MCF 10A (cell line): ENCODE measurements at regions not wholly inside any gene's neighbourhood (a gene's known extent, or its start where the extent isn't known, plus 50 kb on each side); places are given as distances from the start of the nearest gene placed in this dataset.

Source experiments
- BruUV-seq: library from RNA; stranded (reverse); fragments of 400-500 nt; replicated peaks from 2 replicates; lab custom pipeline; 2021; lab: Mats Ljungman, UMichigan
- CTCF ChIA-PET: fragments of 300-600 bp; sonication (Branson Sonifier 250); formaldehyde crosslinking; extraction: SDS; loops from one replicate; lab custom pipeline; 2021; ENCODE audit warnings: antibody characterized with exemption, inconsistent platforms; lab: Yijun Ruan, JAX
- POLR2A ChIA-PET: fragments of 300-600, 350-650 bp; sonication (Branson Sonifier 250); formaldehyde crosslinking; extraction: SDS; loops from one replicate; lab custom pipeline; 2020; ENCODE audit warnings: antibody characterized with exemption, inconsistent platforms; lab: Yijun Ruan, JAX
- DNase-seq: peaks from one replicate; pipeline ENCODE4 v3.0.0-alpha.2; 2018; ENCODE audit not compliant: unreplicated experiment
- H3K27ac Mint-ChIP-seq: one replicate; pipeline ENCODE4 v1.8.0; 2022; ENCODE audit warnings: mild to moderate bottlenecking, low read depth, mixed read lengths; ENCODE audit not compliant: unreplicated experiment
- H3K27me3 Mint-ChIP-seq: one replicate; pipeline ENCODE4 v1.8.0; 2022; ENCODE audit warnings: mixed read lengths; ENCODE audit not compliant: insufficient read depth, unreplicated experiment
- H3K36me3 Mint-ChIP-seq: one replicate; pipeline ENCODE4 v1.8.0; 2022; ENCODE audit warnings: mild to moderate bottlenecking, moderate library complexity, mixed read lengths; ENCODE audit not compliant: insufficient read depth, unreplicated experiment
- H3K4me1 Mint-ChIP-seq: one replicate; pipeline ENCODE4 v1.8.0; 2022; ENCODE audit warnings: mixed read lengths; ENCODE audit not compliant: insufficient read depth, unreplicated experiment
- H3K4me3 Mint-ChIP-seq: one replicate; pipeline ENCODE4 v1.8.0; 2022; ENCODE audit warnings: mild to moderate bottlenecking, moderate library complexity, mixed read lengths; ENCODE audit not compliant: unreplicated experiment
- H3K9me3 Mint-ChIP-seq: one replicate; pipeline ENCODE4 v1.8.0; 2022; ENCODE audit warnings: mixed read lengths; ENCODE audit not compliant: unreplicated experiment
- CTCF ChIP-seq: fragments of 200-600 bp; IDR thresholded peaks from one replicate; pipeline ENCODE4 v1.8.0; 2022; ENCODE audit warnings: antibody characterized with exemption, mild to moderate bottlenecking; ENCODE audit not compliant: unreplicated experiment
- intact Hi-C: fragments of 100-400 bp; cut with micrococcal nuclease; formaldehyde crosslinking; loops from 2 replicates; pipeline ENCODE4 v1.14.1; 2022

DNA sequence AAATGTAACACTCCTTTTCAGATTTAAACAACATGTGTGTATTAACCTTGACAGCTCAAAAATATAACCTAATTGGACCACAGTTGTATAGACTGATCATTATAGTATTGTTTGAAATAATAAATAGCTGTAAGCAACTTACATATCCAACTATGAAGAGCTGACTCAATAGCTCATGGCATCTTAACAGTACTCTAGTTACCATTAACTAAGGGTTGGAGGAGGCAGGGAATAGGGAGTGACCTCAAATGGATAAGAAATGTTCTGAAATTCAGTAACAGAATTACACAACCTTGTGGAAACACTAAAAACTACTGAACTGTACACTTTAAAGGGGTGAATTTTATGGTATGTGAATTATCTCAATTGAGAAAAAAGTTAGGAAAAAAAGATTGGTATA, 136.5 kb upstream of the CPEB2 start:
- no peak for DNase-seq
- intact Hi-C loops = no loop called here
- no peaks in the 10 kb centered on the region for H3K27me3 Mint-ChIP-seq
- ChIA-PET CTCF (interaction anchor here (0.7 to 1.3 kb wide), 3 partner anchors 9 to 26 kb away, joined by 3 to 7 read pairs (median 3); no protein-coding TSS in a partner anchor), POLR2A (interaction anchor here (0.6 to 1.8 kb wide), 2 partner anchors 12 to 31 kb away, joined by 3 to 4 read pairs; no protein-coding TSS in a partner anchor)
- H3K9me3 Mint-ChIP-seq = no peaks in the 10 kb centered on the region
- H3K4me1 Mint-ChIP-seq = peaks cover 6% of the 10 kb centered on the region
- no peaks in the 10 kb centered on the region for H3K36me3 Mint-ChIP-seq
- no peak overlapping the region for H3K4me3 Mint-ChIP-seq
- BruUV-seq = no TSS peak
- no peak overlapping the region for H3K27ac Mint-ChIP-seq
- no peak for TF ChIP-seq CTCF

DNA sequence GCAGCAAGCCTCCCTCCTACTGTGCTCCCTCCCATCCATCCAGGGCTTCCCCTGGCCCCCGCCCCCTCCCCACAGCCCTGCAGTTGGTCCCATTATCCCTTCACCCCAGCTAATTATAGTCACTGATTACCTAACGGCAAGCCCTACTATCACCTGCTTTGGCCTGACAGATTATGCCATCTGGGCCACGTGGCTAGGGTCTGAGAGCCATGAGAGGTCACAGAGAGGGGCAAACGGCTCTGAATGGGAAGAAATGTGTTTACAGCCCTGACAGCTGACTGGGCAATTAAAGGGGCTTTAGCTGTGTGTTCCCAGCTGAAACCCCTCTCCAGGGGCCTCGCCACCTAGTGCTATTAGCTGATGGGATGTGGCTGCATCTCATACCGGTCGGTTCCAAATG, 134.4 kb upstream of the CPEB2 start:
- Mint-ChIP-seq H3K4me1 (peaks cover 6% of the 10 kb centered on the region), H3K36me3 (no peaks in the 10 kb centered on the region), H3K9me3 (no peaks in the 10 kb centered on the region), H3K27ac (no peak overlapping the region), H3K4me3 (no peak overlapping the region), H3K27me3 (no peaks in the 10 kb centered on the region)
- intact Hi-C loops = no loop called here
- CTCF ChIA-PET = interaction anchor here (0.6 to 1.0 kb wide), 3 partner anchors 8 to 1214 kb away, joined by 3 read pairs; no protein-coding TSS in a partner anchor
- no peak for TF ChIP-seq CTCF
- no TSS peak for BruUV-seq
- POLR2A ChIA-PET = interaction anchor here (0.5 to 0.6 kb wide), 2 partner anchors 1115 to 1123 kb away, joined by 3 to 4 read pairs; no protein-coding TSS in a partner anchor
- DNase-seq = no peak

DNA sequence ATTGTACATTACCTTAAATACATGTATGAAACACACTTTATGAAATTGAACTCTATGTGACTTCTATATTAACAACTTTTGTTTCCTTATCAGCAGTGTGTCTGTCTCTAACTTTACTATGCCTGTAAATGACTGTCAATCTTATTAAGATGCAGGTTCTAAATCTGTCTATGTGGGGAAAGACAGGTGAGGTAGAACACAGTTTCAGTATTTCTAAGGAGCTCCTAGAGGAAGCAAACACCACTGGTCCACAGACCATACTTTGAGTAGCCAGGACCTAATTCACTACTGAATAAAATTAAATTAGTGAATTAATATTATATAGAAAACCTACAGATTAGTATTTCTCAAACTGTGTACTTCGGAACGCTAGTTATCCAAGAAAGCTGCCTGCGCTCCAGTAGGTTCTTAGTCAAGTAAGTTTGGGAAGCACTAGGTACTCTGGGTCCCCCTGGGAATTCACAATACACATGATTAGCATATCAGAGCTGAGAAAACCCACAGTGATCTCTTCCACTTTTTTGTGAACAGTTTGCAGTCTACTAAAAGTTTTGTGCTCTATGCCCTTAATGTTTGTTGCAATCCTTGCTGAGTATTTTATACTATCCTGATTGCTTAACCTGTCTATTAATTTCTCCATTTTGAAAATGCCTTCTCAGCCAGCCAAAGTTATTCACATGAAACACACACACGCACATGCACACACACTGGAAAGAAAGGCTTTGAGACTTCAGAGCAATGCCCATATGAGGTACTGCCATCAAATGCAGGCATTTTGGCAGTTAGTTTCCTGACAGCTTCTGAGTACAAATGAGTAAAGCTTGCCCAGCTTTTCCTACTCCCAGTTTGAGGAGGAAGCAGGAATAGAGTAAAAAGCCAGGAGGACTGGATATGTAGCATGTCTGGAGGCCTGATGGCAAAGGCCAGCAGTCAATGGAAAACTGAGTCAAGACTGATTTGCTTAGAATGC, 133.6 kb upstream of the CPEB2 start:
- no peak for DNase-seq
- no peak overlapping the region for H3K27ac Mint-ChIP-seq
- TF ChIP-seq CTCF = no peak
- H3K36me3 Mint-ChIP-seq = no peaks in the 10 kb centered on the region
- no peaks in the 10 kb centered on the region for H3K27me3 Mint-ChIP-seq
- intact Hi-C loops = no loop called here
- no peak overlapping the region for H3K4me3 Mint-ChIP-seq
- H3K4me1 Mint-ChIP-seq = peaks cover 6% of the 10 kb centered on the region
- BruUV-seq = no TSS peak
- CTCF ChIA-PET = interaction anchor here (0.7 kb wide), 1 partner anchor 118 kb away, joined by 5 read pairs; no protein-coding TSS in a partner anchor
- POLR2A ChIA-PET = interaction anchor here (0.5 to 0.9 kb wide), 3 partner anchors 13 to 1116 kb away, joined by 3 to 5 read pairs (median 3); no protein-coding TSS in a partner anchor
- H3K9me3 Mint-ChIP-seq = no peaks in the 10 kb centered on the region
